Activated CD8-positive, alpha-beta T cell treated with anti-CD3 and anti-CD28 coated beads for 36 hours (primary cell): ENCODE measurements at regions not wholly inside any gene's neighbourhood (a gene's known extent, or its start where the extent isn't known, plus 50 kb on each side); places are given as distances from the start of the nearest gene placed in this dataset.

Source experiments
- ATAC-seq: fragments of 200-7000 bp; cut with Tn5 transposase; one replicate; pipeline ENCODE4 v1.10.0; 2021; ENCODE audit warnings: mild to moderate bottlenecking, moderate library complexity
- CTCF ChIA-PET: fragments of 350-600 bp; sonication (Branson Sonifier 250); formaldehyde crosslinking; loops from one replicate; lab custom pipeline; 2021; ENCODE audit warnings: antibody characterized with exemption; lab: Charles Lee
- POLR2A ChIA-PET: fragments of 350-600 bp; sonication (Branson Sonifier 250); formaldehyde crosslinking; loops from one replicate; lab custom pipeline; 2021; ENCODE audit warnings: antibody characterized with exemption; lab: Charles Lee
- DNase-seq: peaks from one replicate; pipeline ENCODE4 v3.0.0-alpha.2; 2020
- H3K27ac Mint-ChIP-seq: one replicate; pipeline ENCODE4 v1.8.0; 2021; ENCODE audit warnings: mild to moderate bottlenecking, mixed read lengths
- H3K27me3 Mint-ChIP-seq: one replicate; pipeline ENCODE4 v1.8.0; 2021; ENCODE audit warnings: mixed read lengths
- H3K36me3 Mint-ChIP-seq: one replicate; pipeline ENCODE4 v1.8.0; 2021; ENCODE audit warnings: low read depth, mixed read lengths
- H3K4me1 Mint-ChIP-seq: one replicate; pipeline ENCODE4 v1.8.0; 2021; ENCODE audit warnings: low read depth, mixed read lengths
- H3K4me3 Mint-ChIP-seq: one replicate; pipeline ENCODE4 v1.8.0; 2021; ENCODE audit warnings: mild to moderate bottlenecking, moderate library complexity, mixed read lengths
- H3K9me3 Mint-ChIP-seq: one replicate; pipeline ENCODE4 v1.8.0; 2021; ENCODE audit warnings: mixed read lengths
- CTCF ChIP-seq: fragments of 200-600 bp; IDR thresholded peaks from one replicate; pipeline ENCODE4 v1.8.0; 2022; ENCODE audit warnings: antibody characterized with exemption, mild to moderate bottlenecking
- intact Hi-C: fragments of 100-400 bp; cut with micrococcal nuclease; formaldehyde crosslinking; loops from one replicate; pipeline ENCODE4 v1.10.0; 2022

- TF ChIP-seq CTCF: no peak
- Mint-ChIP-seq H3K27ac (no peak overlapping the region), H3K4me3 (no peak overlapping the region), H3K9me3 (peaks cover 2% of the 10 kb centered on the region), H3K27me3 (peaks cover 1% of the 10 kb centered on the region), H3K36me3 (no peaks in the 10 kb centered on the region), H3K4me1 (no peaks in the 10 kb centered on the region)
- ChIA-PET POLR2A (no interaction called here), CTCF (no interaction called here)
- intact Hi-C loops: no loop called here
- ATAC-seq (no peak), DNase-seq (no peak)
These were observed 847.2 kb upstream of the DPPA4 start for GRCh38 chr3:110184536-110184935.

GRCh38 chr3:110193074-110193473, 855.7 kb upstream of the DPPA4 start:
- Mint-ChIP-seq H3K9me3 (peaks cover 2% of the 10 kb centered on the region), H3K36me3 (no peaks in the 10 kb centered on the region), H3K27me3 (peaks cover 2% of the 10 kb centered on the region), H3K4me1 (no peaks in the 10 kb centered on the region), H3K27ac (no peak overlapping the region), H3K4me3 (no peak overlapping the region)
- intact Hi-C loops: no loop called here
- ChIA-PET CTCF (no interaction called here), POLR2A (no interaction called here)
- ATAC-seq (no peak), DNase-seq (no peak)
- no peak for TF ChIP-seq CTCF

GRCh38 chr3:110198717-110199587, 861.6 kb upstream of the DPPA4 start:
- ChIA-PET POLR2A (no interaction called here), CTCF (no interaction called here)

GRCh38 chr3:110199588-110199943, 862.2 kb upstream of the DPPA4 start:
- Mint-ChIP-seq H3K4me3 (no peak overlapping the region), H3K4me1 (no peaks in the 10 kb centered on the region), H3K27ac (no peak overlapping the region), H3K27me3 (no peaks in the 10 kb centered on the region), H3K36me3 (no peaks in the 10 kb centered on the region), H3K9me3 (peaks cover 8% of the 10 kb centered on the region)
- no peak for ATAC-seq
- no peak for TF ChIP-seq CTCF
- ChIA-PET CTCF (no interaction called here), POLR2A (no interaction called here)
- intact Hi-C loops: no loop called here
- no peak for DNase-seq

More at GRCh38 chr3:110198717-110199587, 861.6 kb upstream of the DPPA4 start:
- no peaks in the 10 kb centered on the region for H3K27me3 Mint-ChIP-seq
- no peaks in the 10 kb centered on the region for H3K4me1 Mint-ChIP-seq
- H3K36me3 Mint-ChIP-seq: no peaks in the 10 kb centered on the region
- no peak for TF ChIP-seq CTCF
- intact Hi-C loops: no loop called here
- ATAC-seq (no peak), DNase-seq (no peak)
- peaks cover 8% of the 10 kb centered on the region for H3K9me3 Mint-ChIP-seq
- no peak overlapping the region for H3K4me3 Mint-ChIP-seq
- H3K27ac Mint-ChIP-seq: no peak overlapping the region

GRCh38 chr3:110210086-110210660, 861.4 kb upstream of the NECTIN3 start:
- no peak for ATAC-seq

More at GRCh38 chr3:110210086-110210660, 861.4 kb upstream of the NECTIN3 start:
- CTCF ChIA-PET: no interaction called here
- Mint-ChIP-seq H3K27me3 (no peaks in the 10 kb centered on the region), H3K4me1 (no peaks in the 10 kb centered on the region), H3K4me3 (no peak overlapping the region), H3K27ac (no peak overlapping the region), H3K9me3 (peaks cover 5% of the 10 kb centered on the region), H3K36me3 (no peaks in the 10 kb centered on the region)
- TF ChIP-seq CTCF: no peak
- POLR2A ChIA-PET: no interaction called here
- intact Hi-C loops: no loop called here
- DNase-seq: no peak
